MM.1S (cell line): ENCODE measurements at regions not wholly inside any gene's neighbourhood (a gene's known extent, or its start where the extent isn't known, plus 50 kb on each side); places are given as distances from the start of the nearest gene placed in this dataset.

Experiments used
- DNase-seq: peaks from one replicate; pipeline ENCODE4 v3.0.0-alpha.2; 2015
- H2AFZ ChIP-seq: fragments of 300-600 bp; sonication (generic); 2 replicates; pipeline ENCODE4 v1.6.0; 2016; ENCODE audit warnings: antibody characterized with exemption, low read length
- H3F3A ChIP-seq: fragments of 300-600 bp; sonication (generic); 2 replicates; pipeline ENCODE4 v1.6.1; 2016; ENCODE audit warnings: mild to moderate bottlenecking, antibody characterized with exemption, low read length, moderate library complexity, mixed read lengths; ENCODE audit not compliant: insufficient read depth
- H3K27ac ChIP-seq: fragments of 300-600 bp; sonication (generic); 2 replicates; pipeline ENCODE4 v1.5.1; 2016; ENCODE audit warnings: mild to moderate bottlenecking, low read length
- H3K27me3 ChIP-seq: fragments of 300-600 bp; sonication (generic); replicated peaks from 2 replicates; pipeline ENCODE4 v1.6.0; 2016; ENCODE audit warnings: low read length; ENCODE audit not compliant: insufficient read depth
- H3K36me3 ChIP-seq: fragments of 300-600 bp; sonication (generic); replicated peaks from 2 replicates; pipeline ENCODE4 v1.6.1; 2016; ENCODE audit warnings: mild to moderate bottlenecking, low read length, mixed read lengths; ENCODE audit not compliant: insufficient read depth
- H3K4me1 ChIP-seq: fragments of 300-600 bp; sonication (generic); 2 replicates; pipeline ENCODE4 v1.6.1; 2016; ENCODE audit warnings: low read length, mixed read lengths
- H3K4me2 ChIP-seq: fragments of 300-600 bp; sonication (generic); 2 replicates; pipeline ENCODE4 v1.6.0; 2016; ENCODE audit warnings: low read depth, low read length
- H3K4me3 ChIP-seq: fragments of 300-600 bp; sonication (generic); 2 replicates; pipeline ENCODE4 v1.5.1; 2016; ENCODE audit warnings: low read length, mixed read lengths
- H3K79me2 ChIP-seq: fragments of 300-600 bp; sonication (generic); 2 replicates; pipeline ENCODE4 v1.6.1; 2016; ENCODE audit warnings: mixed run types, low read length, mixed read lengths
- H3K9ac ChIP-seq: fragments of 300-600 bp; sonication (generic); 2 replicates; pipeline ENCODE4 v1.6.1; 2016; ENCODE audit warnings: low read length, mixed read lengths
- H3K9me2 ChIP-seq: fragments of 300-600 bp; sonication (generic); replicated peaks from 2 replicates; pipeline ENCODE4 v1.6.1; 2016; ENCODE audit warnings: mild to moderate bottlenecking, low read length, mixed read lengths; ENCODE audit not compliant: insufficient read depth
- H3K9me3 ChIP-seq: fragments of 300-600 bp; sonication (generic); replicated peaks from 2 replicates; pipeline ENCODE4 v1.6.1; 2016; ENCODE audit warnings: mild to moderate bottlenecking, low read length, mixed read lengths; ENCODE audit not compliant: insufficient read depth
- H4K20me1 ChIP-seq: fragments of 300-600 bp; sonication (generic); 2 replicates; pipeline ENCODE4 v1.6.1; 2016; ENCODE audit warnings: mild to moderate bottlenecking, low read length, moderate library complexity, mixed read lengths; ENCODE audit not compliant: insufficient read depth
- CTCF ChIP-seq: fragments of 300-600 bp; sonication (generic); IDR thresholded peaks from 2 replicates; pipeline ENCODE4 v1.5.1; 2016; ENCODE audit warnings: antibody characterized with exemption, low read length, mixed read lengths
- EZH2 ChIP-seq: fragments of 300-600 bp; sonication (generic); optimal IDR thresholded peaks from 2 replicates; pipeline ENCODE3; 2017; ENCODE audit warnings: low read depth, mild to moderate bottlenecking, antibody characterized with exemption, low read length, mixed read lengths
- EZH2phosphoT487 ChIP-seq: fragments of 300-600 bp; sonication (generic); IDR thresholded peaks from 2 replicates; pipeline ENCODE4 v1.6.1; 2018; ENCODE audit warnings: antibody characterized with exemption, low read length

- no peak overlapping the region for H3K27ac ChIP-seq
- H3K79me2 ChIP-seq = no peaks in the 10 kb centered on the region
- no peaks in the 10 kb centered on the region for H3K9me3 ChIP-seq
- no peaks in the 10 kb centered on the region for H3K36me3 ChIP-seq
- H2AFZ ChIP-seq = no peak overlapping the region
- no peaks in the 10 kb centered on the region for H3K27me3 ChIP-seq
- no peaks in the 10 kb centered on the region for H3F3A ChIP-seq
- no peak for TF ChIP-seq EZH2
- TF ChIP-seq EZH2phosphoT487 = no peak
- TF ChIP-seq CTCF = no peak
- no peak overlapping the region for H3K9ac ChIP-seq
- no peaks in the 10 kb centered on the region for H3K9me2 ChIP-seq
- no peak overlapping the region for H3K4me2 ChIP-seq
- no peak for DNase-seq
- no peaks in the 10 kb centered on the region for H4K20me1 ChIP-seq
- peaks cover 10% of the 10 kb centered on the region for H3K4me1 ChIP-seq
- no peak overlapping the region for H3K4me3 ChIP-seq
Observed at GRCh38 chr7:26046878-26047277, 105.1 kb upstream of the NFE2L3 start.

GRCh38 chr7:26048663-26049062 is 103.3 kb upstream of the NFE2L3 start:
- Histone ChIP-seq H3K4me3 (no peak overlapping the region), H3K9ac (no peak overlapping the region), H3K27ac (no peak overlapping the region), H3K9me2 (no peaks in the 10 kb centered on the region), H3K36me3 (no peaks in the 10 kb centered on the region), H3F3A (no peaks in the 10 kb centered on the region), H3K79me2 (no peaks in the 10 kb centered on the region), H3K4me1 (peaks cover 10% of the 10 kb centered on the region), H3K9me3 (no peaks in the 10 kb centered on the region), H4K20me1 (no peaks in the 10 kb centered on the region), H3K4me2 (no peak overlapping the region), H3K27me3 (no peaks in the 10 kb centered on the region), H2AFZ (no peak overlapping the region)
- TF ChIP-seq EZH2 (no peak), CTCF (no peak), EZH2phosphoT487 (no peak)
- no peak for DNase-seq

DNA sequence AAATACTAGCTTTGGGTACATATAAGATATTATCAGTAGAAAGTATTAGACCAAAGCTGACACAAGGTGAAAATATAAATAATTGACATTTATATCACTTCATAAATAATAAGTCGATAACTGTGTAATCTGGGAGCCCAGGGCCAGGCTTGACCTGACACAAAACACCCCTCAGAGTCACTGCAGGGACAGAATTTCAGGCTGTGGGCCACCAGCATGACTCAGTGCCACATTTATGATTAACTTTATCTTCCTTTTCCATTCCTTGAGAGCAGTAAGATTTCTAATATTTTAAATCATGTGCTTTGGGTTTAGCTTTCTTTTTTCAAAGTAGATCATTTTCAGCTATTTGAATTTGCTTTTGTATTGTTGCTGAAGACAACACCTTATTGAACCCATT is 102.9 kb upstream of the NFE2L3 start:
- no peak overlapping the region for H3K4me3 ChIP-seq
- no peaks in the 10 kb centered on the region for H4K20me1 ChIP-seq
- no peaks in the 10 kb centered on the region for H3K27me3 ChIP-seq
- TF ChIP-seq EZH2phosphoT487 (no peak), CTCF (no peak), EZH2 (no peak)
- no peaks in the 10 kb centered on the region for H3K9me3 ChIP-seq
- no peak overlapping the region for H2AFZ ChIP-seq
- no peak overlapping the region for H3K27ac ChIP-seq
- no peaks in the 10 kb centered on the region for H3K9me2 ChIP-seq
- peaks cover 10% of the 10 kb centered on the region for H3K4me1 ChIP-seq
- H3K9ac ChIP-seq = no peak overlapping the region
- H3K79me2 ChIP-seq = no peaks in the 10 kb centered on the region
- H3K36me3 ChIP-seq = no peaks in the 10 kb centered on the region
- no peaks in the 10 kb centered on the region for H3F3A ChIP-seq
- DNase-seq = no peak
- no peak overlapping the region for H3K4me2 ChIP-seq

DNA sequence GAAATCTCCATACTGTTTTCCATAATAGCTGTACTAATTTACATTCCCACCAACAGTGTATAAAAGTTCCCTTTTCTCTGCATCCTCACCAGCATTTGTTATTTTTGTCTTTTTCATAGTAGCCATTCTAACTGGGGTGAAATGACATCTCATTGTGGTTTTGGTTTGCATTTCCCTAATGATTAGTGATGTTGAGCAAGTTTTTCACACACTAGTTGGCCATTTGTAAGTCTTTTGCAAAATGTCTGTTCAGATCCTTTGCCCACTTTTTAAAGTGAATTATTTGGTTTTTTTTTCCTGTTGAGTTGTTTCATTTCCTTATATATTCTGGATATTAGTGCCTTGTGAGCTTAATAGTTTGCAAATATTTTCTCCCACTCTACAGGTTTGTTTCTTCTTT is 101.0 kb upstream of the NFE2L3 start:
- no peaks in the 10 kb centered on the region for H3K9me2 ChIP-seq
- H3K27me3 ChIP-seq = no peaks in the 10 kb centered on the region
- no peak overlapping the region for H3K27ac ChIP-seq
- TF ChIP-seq EZH2 (no peak), CTCF (no peak), EZH2phosphoT487 (no peak)
- H4K20me1 ChIP-seq = no peaks in the 10 kb centered on the region
- H3F3A ChIP-seq = no peaks in the 10 kb centered on the region
- no peak overlapping the region for H3K4me2 ChIP-seq
- H3K9me3 ChIP-seq = no peaks in the 10 kb centered on the region
- H2AFZ ChIP-seq = no peak overlapping the region
- H3K36me3 ChIP-seq = no peaks in the 10 kb centered on the region
- no peaks in the 10 kb centered on the region for H3K79me2 ChIP-seq
- H3K4me1 ChIP-seq = peaks cover 10% of the 10 kb centered on the region
- H3K4me3 ChIP-seq = no peak overlapping the region
- DNase-seq = no peak
- H3K9ac ChIP-seq = no peak overlapping the region
